GM19324 (cell line): ENCODE measurements at regions not wholly inside any gene's neighbourhood (a gene's known extent, or its start where the extent isn't known, plus 50 kb on each side); places are given as distances from the start of the nearest gene placed in this dataset.

Experiments
- ATAC-seq: cut with Tn5 transposase; IDR thresholded peaks from one replicate; pipeline ENCODE4 v1.9.1; 2021; ENCODE audit warnings: mild to moderate bottlenecking, moderate library complexity; ENCODE audit not compliant: unreplicated experiment, low FRiP score

DNA sequence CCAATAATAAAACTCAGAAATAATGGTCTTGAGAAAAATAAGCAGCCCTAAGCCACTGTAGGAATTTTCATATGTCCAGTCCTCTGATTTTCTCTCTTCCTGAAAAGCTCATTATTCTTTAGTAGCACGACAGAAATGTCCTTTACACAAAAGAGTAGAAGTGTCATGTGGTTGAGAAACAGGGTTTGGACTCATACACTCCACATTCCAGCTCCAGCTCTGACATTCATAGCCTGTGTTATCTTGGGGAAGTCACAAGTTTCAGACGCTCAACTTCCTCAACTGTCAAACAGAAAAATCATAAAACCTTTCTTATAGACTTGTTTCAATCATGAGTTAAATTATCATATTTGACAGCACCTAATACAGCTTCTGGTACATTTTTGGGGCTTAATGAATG, 511.5 kb downstream of the TNS1 start:
- ATAC-seq: no peak

DNA sequence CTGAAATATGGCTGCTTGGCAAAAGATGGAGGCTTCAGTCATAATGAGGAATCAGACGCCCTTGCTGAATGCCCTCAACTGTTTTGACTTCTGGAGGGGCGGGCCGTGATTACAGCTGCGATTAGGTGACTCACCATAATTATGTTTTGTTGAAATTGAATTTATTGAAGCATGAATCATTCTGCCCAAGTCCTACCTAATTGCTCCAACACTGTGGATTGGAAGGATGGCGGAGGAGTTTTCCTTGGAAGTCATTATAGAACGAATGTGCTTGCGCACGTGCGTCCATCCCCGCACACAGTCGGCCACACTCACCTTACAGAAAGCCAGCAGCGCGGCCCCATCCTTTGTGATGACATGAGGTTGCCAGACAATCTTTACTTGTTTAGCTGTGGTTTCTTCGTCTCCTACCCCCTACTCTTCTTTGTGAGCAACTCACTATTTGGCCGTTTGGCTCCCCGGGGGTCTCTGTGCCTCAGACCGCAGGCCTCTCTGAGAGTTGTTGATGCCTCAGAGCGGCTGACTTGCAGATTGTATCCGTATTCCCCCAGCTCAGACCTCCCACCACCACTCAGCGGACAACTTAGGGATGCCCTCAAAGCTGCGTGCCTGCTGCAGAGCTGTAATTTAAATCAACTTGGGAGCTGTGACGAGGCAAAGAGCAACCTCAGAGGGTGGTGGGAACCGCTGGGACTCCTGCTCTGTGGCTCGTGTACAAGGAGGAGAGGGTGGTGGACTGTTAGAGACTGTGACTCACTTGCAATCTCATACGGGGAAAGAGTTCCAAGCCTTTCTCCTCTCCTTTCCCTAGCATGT, 513.4 kb downstream of the TNS1 start:
- ATAC-seq: no peak

DNA sequence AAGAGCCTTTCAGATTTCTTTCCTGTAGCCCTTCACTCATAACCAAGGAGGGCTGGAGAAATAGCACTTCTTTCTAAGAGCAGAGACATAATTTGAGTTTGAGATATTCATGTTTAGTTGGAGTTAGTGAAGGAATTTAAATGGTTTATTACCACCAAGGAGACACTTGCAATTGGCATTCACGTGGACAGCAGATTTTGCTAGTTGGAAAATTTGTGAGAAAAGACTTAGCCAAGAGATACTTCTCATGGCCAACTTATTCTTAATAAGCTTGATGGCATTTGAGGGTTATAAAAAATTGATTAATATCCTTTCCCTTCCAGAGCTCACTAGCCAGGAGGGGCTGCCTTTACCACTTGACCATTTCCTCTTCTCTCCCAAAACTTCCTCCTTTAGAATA, 518.7 kb downstream of the TNS1 start:
- ATAC-seq: no peak

DNA sequence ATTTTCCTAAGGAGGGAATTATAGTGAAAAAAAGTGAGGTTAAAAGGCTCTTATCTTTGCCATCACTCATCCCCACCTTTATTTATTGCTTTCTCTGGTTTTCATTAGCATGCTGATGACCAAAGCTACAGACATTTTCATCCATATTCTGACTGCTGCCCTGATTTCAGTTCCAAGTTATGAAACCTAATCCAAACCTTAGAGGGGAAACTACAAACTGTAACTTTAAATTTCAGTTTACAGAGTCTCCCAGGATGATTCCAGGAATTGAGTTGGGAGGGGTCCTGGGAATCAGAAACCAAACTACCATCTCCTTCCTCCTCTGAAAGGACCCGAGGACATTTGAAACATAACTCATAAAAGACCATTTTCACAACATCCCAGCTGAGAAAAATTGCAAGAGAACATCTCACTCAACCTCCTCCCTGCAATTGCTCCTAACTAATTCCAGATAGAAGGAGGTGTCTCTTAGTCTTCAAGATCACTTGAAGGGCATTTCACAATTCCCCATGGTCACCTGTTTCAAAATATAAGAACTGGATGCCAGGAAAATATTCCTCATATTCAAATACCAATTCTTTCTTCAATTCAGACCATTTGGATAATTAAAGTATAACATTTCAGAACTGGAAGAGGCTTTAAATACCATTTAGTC, 520.6 kb downstream of the TNS1 start:
- no peak for ATAC-seq

DNA sequence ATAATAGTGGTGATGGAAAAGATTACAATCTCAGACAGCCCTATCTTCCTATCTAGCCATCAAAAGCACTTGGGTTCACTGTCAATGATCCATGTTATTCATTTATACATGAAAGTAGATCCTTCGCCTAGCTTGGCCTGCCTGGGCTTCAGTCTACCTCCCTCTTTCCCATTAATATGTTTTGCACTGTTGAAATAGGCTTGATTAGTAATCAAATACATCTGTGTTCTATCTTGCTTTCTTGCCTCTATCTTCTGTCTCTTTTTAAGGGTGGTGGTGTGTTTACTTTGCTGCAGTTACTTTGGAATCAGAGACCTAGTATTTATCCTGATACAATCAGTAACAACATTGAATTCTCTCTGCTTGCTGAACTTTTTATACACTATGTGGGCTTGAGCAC, 521.2 kb downstream of the TNS1 start:
- ATAC-seq: no peak

DNA sequence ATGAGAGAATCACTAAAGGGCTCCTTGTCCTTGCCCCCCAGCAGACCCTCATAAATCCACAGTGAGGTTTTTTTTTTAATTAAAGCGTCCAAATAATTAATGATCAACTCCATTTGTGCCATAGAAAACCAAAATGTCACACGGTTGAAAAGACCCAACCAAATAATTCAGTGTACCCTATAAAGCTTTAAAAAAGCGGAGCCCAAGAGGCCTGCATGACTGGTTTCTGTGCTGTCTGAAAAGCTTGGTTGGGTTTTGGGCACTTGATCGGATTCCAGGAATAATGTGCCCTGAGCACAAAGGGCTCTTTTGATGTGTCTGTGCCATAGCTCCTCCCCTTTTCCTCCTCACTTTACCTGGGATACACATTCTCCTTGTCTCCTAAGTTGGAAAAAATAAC, 523.2 kb downstream of the TNS1 start:
- ATAC-seq: no peak

DNA sequence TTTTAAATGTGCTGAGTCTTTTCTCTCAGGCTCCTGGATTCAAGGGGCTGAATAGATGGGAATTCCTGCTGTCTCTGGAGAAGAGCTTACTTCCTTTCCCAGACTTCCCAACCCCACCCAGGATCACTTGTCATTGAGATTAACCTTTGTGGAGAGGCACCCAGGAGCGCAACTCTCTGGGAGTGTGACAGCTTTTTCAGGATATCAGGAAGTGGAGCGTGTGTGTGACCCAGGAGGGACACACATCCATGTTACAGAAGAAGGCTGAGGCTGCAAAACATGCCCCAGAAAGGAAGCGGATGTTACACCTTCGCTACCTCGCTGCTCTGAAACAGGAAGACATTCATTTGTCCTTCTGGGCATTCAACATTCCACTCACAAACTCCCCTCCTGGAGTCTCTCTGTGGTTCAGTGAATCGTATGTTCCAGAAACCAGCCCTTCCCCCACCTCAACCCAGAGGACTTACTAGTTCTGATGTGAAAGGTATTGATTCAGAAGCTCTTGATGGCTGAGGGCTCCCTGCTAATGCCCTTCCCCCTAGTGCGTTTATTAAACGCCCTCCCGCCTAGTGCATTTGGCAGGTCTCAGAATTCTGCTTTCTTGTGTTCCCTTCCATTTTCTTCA, 523.9 kb downstream of the TNS1 start:
- ATAC-seq: no peak

DNA sequence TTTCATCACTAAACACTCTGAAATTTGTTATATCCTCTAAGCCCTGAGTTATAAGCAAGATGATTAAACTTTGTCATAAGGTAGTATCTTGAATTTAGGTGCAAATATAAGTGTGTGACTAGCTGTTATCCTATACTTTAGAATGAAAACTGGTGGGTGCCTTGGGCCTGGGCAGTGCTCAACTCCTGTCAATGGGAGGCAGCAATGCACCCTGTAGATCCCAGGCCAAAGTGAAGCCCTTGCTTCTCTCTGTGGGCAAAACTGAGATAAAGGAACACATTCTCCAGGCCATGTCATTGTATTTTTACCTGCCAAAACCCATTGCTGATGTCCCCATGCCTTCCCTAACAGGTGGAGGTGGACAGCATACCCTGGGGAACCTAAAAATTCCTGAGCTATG, 525.2 kb downstream of the TNS1 start:
- ATAC-seq: no peak

DNA sequence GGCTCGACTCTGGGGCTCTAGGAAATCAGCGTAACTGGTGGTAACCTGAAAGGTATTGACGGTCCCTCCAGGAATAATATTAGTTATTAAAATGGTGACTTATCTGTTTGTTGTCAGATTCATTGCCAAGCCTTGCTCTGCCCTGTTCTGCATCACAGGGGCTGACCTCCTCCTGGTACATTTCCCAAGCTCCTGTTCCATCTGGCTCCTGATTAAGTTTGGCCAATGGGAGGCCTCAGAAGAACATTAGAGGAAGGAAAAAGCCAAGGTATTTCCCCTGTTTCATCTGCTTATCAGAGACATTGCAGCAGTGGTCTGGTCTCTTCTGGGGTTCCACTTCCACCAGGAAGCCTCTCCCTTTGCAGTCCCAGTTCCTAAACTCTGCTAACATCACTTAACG, 527.0 kb downstream of the TNS1 start:
- no peak for ATAC-seq

DNA sequence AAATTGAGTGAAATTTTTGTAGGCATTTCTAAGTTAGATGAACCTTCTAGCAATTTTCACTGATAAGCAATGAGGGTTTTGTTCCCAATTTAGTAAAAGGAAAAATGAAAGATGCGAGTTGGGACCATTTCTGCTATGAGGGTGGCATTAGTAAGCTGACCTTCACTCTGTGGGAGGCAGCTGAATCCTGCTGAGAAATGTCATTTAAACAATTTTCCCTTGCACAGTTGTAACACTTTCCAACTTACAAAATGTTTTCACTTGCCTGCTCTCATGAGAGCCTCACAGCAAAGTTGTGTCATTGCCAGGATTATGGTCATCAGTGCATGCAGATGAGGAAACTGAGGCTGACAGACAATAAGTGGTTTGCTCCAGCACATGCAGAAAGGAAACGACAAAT, 527.7 kb downstream of the TNS1 start:
- no peak for ATAC-seq

DNA sequence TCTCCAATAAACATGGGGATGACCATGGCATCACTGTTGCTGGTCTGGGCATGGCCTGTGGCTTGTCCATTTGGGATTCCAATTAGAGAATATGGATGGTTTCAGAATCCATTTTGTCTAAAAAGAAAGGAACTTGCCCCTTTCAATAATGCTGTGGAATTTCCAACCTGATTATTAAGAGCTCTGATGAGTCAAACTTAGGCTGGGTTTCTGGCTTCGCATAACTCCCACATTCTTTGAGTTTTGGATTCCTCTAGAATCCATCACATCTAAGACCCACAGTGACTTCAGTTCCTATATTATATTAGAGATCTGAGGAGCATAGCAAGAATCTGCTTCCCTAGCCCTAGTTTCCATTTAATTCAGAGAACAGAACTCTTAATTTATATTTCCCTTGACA, 531.5 kb downstream of the TNS1 start:
- ATAC-seq: no peak

DNA sequence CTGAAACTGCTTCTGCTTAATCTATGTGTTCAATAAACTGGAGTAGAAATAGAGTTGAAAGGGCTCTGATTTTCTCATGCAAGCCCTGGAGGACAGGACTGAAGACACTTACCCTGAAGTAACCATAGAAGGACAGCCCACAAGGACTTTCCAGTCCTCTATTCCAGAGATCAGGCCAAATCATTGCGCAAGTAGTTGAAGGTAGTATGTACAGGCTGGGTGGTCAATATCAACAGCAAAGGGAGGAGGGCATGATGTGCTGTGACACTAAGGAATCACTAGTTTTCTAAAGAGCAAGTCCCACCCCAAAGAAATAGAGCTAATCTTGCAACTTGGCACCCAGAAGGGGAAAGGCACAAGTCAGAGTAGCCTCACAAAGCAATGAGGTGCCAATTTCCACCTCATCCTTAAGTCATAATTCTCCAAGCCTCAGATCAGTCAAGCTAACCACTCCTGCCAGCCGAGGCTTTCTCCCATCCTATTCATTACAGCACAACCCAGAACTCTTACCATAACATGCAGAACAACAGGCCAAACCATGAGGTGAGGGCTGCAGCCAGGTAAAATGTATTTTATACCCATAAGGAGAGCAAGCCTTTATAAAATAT, 533.5 kb downstream of the TNS1 start:
- no peak for ATAC-seq

DNA sequence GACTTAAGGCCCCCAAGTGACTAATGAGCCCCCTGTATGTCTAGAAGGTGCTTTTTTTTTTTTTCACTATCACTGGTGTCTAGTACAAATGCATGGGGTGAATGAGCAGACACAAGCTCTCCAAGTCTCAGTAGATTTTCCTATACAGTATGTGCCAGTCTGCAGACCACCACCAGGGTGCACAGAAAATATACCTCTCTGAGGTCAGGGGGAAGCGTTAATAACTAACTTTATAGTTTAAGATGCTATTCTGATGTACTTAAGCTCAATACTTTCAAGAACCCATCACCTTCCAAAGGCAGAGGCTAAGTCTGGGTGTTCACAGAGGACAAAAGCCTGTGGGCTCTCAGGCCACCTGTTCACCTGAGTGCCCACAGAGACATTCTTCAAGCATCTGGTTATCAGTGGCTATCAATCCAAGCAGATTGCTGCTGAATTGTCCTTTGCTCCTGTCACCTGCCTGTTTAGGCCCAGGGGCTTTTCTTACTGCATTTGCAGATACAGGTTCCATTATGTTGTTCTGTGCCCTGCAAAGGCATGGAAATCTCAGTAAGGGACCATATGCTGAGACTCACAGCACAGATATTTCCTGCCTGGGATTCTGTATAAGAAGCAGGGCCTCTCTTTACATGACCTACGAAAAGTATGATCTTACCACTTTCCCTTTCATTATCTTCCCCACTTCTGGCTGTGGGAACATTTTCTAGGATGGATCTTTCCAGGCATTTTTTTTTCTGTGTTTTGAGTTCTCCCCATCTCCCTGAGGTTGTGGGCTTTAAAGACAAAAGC, 534.6 kb downstream of the TNS1 start:
- ATAC-seq: no peak

DNA sequence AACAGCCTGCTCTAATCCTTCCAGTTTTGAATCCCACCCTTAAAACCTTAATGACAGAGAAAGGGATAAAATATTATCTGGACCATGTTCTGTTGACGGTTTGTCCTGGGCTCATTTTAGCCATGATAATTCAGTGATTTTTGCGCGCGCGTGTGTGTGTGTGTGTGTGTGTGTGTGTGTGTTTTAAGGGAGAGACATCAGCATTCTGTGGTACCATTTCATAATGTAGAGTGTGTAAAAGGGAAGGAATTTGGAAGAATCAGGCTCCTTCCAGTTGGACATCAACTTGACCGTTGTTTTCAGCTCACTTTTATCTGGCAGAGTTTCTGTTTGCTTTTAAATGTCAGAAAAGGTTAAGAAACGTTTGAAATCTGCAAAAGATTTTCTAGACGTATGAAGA, 535.5 kb downstream of the TNS1 start:
- no peak for ATAC-seq

DNA sequence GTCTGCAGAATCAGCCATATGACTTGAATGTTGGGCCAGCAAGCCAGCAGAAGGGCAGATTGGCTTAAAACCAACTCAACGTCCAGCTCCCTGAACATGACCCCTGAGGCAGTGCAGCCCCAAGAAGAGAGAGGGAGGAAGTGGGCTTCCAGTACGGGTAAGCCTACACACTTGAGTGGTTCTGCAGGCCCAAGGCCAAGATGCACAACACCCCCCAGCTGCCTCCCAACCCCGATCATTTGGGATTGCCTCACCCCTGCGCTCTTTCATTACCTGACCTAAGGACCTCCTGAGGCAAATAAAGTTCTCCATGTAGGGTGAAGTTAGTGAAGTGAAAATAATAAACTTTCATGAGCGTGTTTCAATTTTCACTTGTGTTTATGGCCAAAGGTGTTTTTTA, 536.0 kb downstream of the TNS1 start:
- no peak for ATAC-seq

DNA sequence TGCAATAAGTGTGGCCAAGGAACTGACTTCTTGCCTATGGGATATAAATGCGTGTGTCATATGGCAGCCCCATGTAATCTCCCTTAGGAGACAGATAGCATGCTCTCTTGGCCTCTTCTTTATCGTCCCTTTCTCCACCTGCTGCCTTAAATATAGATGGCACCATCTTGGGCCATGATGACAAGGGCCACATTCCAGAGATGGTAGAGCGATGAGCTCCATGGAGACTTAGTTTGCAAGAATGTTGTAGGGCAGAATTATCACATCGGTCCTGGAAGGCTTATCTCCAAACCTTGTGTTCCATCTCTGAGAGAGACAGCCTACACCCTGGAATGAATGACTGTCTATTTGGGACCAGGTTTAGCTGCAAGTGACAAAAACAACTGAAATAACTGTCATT, 536.7 kb downstream of the TNS1 start:
- ATAC-seq: no peak

DNA sequence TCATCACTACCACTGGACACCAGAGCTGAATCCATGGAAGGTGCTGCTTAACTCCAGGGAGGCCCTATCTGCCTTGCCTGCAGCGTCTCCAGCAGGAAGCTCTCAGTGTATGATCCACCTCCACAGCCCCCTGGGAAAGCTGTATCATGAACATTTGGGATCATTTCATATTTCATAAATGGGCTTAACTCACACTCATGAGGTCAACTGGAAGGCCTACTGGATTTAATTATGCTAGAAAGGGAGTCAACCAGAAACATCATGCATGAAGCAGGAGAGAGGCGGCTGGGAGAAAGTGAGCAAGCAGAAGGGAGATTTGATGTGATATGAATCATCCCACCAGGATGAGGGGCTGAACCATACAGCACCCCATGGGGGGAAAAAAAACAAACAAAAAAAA, 537.7 kb downstream of the TNS1 start:
- ATAC-seq: no peak

DNA sequence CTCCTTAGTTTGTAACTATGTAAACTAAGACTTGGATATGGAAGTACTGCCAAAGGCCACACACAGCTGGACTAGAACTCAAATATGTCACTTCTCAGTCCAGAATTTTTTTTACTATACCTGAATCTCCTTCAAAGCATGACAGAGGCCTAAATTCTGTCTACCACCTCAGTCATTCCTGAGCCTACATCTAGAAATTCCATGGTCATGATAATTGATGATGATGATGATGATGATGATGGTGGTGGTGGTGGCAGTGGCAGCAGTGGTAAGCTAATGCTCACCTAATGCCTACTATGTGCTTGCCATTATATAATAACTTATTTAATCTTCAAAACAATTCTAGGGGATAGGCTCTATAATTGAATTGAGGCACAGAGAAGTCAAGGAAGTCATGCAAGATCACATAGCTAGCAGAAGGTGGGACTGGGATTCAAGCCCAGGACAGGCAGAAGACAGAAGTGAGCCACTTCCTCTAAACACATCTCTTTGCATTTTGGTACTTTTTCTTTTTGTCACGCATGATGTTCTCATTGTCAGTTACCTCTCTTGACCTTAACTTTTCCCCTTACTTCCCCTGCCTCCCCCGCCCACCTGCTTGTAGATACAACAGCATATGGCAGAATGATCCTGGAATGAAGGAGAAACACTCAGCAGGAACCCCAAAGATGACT, 539.3 kb downstream of the TNS1 start:
- no peak for ATAC-seq

DNA sequence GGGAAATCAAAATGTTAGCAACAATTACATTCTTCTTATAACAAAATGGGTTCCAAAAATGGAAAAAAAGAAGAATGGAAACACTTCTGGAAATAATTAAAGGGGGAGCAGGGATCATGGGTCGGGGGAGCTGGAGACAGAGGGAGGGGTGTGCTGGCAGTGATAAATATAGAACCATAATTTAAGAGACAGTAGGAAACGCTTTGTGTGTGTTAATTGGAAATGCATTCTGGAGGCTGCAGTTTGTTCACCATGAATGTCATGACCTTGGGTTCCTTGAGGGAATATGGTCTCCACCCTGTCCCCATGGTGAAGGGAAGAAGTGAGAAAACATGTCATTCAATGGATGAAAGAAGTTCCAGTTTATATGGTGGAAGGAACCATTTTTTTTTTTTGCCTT, 540.7 kb downstream of the TNS1 start:
- ATAC-seq: no peak

DNA sequence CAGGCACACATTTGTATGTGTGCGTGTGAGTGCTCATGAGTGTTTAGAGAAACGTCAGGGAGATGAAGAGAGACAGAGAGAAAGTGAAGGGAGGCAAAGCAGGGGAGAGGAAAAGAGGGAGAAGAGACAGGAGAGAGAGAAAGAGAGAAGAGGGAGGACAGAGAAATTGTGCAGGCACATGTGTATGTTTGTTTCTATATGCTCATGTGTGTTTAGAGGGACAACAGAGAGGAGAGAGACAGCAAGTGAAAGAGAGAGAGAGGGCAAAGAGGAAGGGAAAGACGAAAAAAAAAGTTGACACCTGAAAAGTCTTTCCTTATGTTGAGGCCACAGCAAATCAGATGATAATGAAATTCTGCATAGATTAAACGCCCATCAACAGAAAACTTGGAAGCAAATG, 541.1 kb downstream of the TNS1 start:
- no peak for ATAC-seq
